Mucosa of rectum (tissue), 2 donors: ENCODE measurements at regions not wholly inside any gene's neighbourhood (a gene's known extent, or its start where the extent isn't known, plus 50 kb on each side); places are given as distances from the start of the nearest gene placed in this dataset.

Experiments used
- H3K27ac ChIP-seq, 2 donors: one replicate each; pipeline ENCODE4 v1.7.0; 2013; ENCODE audit warnings: inconsistent platforms in 2 of 2, low read depth in 2 of 2, low read length in 2 of 2
- H3K27me3 ChIP-seq, 2 donors: one replicate each; pipeline ENCODE4 v1.7.0; 2013; ENCODE audit warnings: low read length in 2 of 2; ENCODE audit not compliant: control insufficient read depth in 2 of 2, insufficient read depth in 2 of 2
- H3K36me3 ChIP-seq, 2 donors: one replicate each; pipeline ENCODE4 v1.7.0; 2013; ENCODE audit warnings: low read length in 2 of 2; ENCODE audit not compliant: control insufficient read depth in 2 of 2, insufficient read depth in 2 of 2
- H3K4me1 ChIP-seq, 2 donors: one replicate each; pipeline ENCODE4 v1.7.0; 2013; ENCODE audit warnings: low read length in 2 of 2, mild to moderate bottlenecking in 1 of 2; ENCODE audit not compliant: control insufficient read depth in 2 of 2, insufficient read depth in 2 of 2
- H3K4me3 ChIP-seq, 2 donors: one replicate each; pipeline ENCODE4 v1.7.0; 2013; ENCODE audit warnings: low read length in 2 of 2
- H3K9ac ChIP-seq, 2 donors: one replicate each; pipeline ENCODE4 v1.7.0; 2013; ENCODE audit warnings: low read length in 2 of 2, low read depth in 1 of 2, mild to moderate bottlenecking in 1 of 2
- H3K9me3 ChIP-seq, 2 donors: one replicate each; pipeline ENCODE4 v1.7.0; 2013; ENCODE audit warnings: low read length in 2 of 2; ENCODE audit not compliant: control insufficient read depth in 2 of 2
- donor health status: healthy.
- donor health status: Normal muscosa, but diverticular disease.

DNA sequence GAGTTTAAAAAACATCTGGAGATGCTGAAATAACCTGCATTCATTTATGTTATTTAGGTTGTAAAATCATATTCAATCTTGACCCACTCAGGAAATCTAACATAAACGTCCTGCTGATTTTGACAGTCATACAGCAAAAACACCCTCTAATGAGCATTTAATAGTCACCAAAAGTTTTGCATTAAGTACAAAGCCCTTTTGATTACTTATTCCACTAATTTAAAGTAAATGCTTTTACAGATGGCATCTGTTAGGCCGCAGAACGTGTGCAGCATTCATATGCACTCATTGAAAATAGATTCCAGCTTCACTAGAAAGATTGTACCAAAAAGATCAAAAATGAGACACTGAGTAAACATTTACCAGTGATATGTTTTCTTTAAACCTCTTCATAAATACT is 1295.1 kb downstream of the EFNB2 start:
- Histone ChIP-seq H3K9me3 (no peaks in the 10 kb centered on the region), H3K36me3 (no peaks in the 10 kb centered on the region), H3K4me1 (no peaks in the 10 kb centered on the region), H3K9ac (no peak overlapping the region), H3K27ac (no peak overlapping the region), H3K27me3 (no peaks in the 10 kb centered on the region), H3K4me3 (no peak overlapping the region)

DNA sequence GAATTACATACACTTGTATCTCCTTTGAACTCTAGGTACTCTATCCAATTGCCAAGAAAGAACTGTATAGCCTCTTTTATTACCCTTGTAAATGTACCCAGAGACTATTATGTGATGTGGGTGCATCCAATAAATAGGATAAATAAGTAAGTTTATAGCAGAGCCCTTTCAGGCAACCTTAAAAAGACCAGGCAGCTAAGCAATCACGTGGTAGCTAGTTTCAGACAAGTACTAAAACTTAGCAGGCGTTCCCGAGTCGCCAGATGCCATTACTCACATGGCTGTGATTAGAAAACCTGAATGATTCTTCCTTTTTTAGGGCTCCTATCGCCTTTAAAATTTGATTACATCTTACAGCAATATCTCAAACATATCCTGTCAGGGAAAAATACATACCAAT is 1303.0 kb downstream of the EFNB2 start:
- Histone ChIP-seq H3K36me3 (no peaks in the 10 kb centered on the region), H3K27ac (no peak overlapping the region), H3K27me3 (no peaks in the 10 kb centered on the region), H3K9ac (no peak overlapping the region), H3K4me1 (no peaks in the 10 kb centered on the region), H3K4me3 (no peak overlapping the region), H3K9me3 (no peaks in the 10 kb centered on the region)

DNA sequence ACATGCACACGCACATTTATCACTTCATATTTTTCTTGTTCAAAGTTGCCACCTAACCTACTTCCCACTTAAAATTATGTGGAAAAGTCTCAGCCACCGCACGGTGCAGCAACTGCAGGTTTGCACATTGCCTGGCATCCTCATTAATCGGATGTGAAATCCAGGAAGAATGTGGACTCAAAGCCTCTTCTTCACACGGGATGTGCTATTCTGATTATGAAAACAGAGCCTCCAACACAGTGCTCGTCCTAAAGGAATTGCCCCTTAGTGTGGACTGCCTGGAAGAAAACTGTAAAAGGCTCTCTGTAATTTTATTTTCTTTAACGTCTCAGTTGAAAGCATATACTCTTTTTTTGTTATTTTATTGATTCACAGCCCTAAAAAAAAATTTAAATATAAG is 1303.5 kb downstream of the EFNB2 start:
- Histone ChIP-seq H3K9me3 (no peaks in the 10 kb centered on the region), H3K36me3 (no peaks in the 10 kb centered on the region), H3K27ac (no peak overlapping the region), H3K4me1 (no peaks in the 10 kb centered on the region), H3K4me3 (no peak overlapping the region), H3K9ac (no peak overlapping the region), H3K27me3 (no peaks in the 10 kb centered on the region)

DNA sequence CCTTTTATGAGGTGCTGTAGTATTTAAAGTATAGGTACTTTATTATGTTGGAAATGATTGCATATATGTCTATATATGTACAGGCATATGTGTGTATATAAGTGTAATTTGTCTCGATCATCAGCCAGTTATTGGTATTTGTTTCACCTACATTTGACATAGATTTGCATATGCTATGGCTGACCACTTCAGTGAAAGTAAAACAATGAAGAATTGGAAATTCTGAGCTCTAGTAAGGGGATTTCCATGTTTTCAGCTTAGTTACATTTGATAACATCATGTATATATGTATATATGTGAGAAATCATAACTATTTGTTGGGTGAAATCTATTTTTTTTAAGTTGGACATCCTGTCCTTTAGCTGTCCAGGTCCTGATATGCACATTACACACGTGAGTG is 1303.9 kb downstream of the EFNB2 start:
- no peaks in the 10 kb centered on the region for H3K4me1 ChIP-seq

DNA sequence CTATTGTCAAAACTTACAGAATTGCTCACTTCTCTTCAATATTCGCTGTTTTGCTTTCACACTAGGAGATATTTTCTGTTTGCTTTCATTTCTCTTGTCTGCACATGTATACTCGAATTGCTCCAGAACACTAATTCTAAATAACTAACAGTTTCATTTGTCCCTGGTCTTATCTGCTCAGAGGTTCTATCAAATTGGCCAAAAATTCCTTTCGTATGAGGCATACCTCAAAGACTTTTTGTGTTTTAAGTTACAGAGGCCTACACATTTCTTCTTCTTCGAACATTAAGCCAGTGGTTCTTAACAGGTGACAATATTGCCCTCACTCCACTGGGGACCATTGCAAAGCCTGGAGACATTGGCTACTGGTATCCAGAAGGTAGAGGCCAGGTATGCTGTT is 1314.6 kb downstream of the EFNB2 start:
- H3K9ac ChIP-seq: no peak overlapping the region

More for the DNA sequence above, 1303.9 kb downstream of the EFNB2 start:
- no peaks in the 10 kb centered on the region for H3K9me3 ChIP-seq
- no peaks in the 10 kb centered on the region for H3K27me3 ChIP-seq
- H3K36me3 ChIP-seq: no peaks in the 10 kb centered on the region
- no peak overlapping the region for H3K4me3 ChIP-seq
- no peak overlapping the region for H3K27ac ChIP-seq
- H3K9ac ChIP-seq: no peak overlapping the region

DNA sequence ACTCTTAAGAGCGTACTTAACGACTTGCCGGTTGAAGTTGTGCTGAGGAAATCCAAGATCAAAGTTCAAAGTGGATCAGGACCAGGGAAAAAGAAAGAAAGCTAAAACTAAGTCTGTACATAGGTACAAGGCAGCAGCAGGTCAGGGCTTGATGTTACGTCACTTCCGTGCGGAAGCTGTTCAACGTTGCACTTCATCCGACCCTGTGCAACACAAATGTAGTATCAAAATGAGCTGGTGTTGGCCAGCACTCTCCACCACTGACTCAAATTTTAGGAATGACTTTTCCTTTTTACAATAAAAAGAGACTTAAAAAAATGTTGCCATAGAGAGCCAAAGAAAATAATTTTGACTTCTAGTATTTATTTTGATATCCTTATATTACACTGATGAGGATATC is 1315.4 kb downstream of the EFNB2 start:
- H3K4me3 ChIP-seq: no peak overlapping the region
- H3K9ac ChIP-seq: no peak overlapping the region
- H3K27me3 ChIP-seq: peaks cover 0 to 2% of the 10 kb centered on the region in 2 donors
- no peak overlapping the region for H3K27ac ChIP-seq
- no peaks in the 10 kb centered on the region for H3K9me3 ChIP-seq
- no peaks in the 10 kb centered on the region for H3K4me1 ChIP-seq
- H3K36me3 ChIP-seq: no peaks in the 10 kb centered on the region

More for the DNA sequence above, 1314.6 kb downstream of the EFNB2 start:
- H3K4me3 ChIP-seq: no peak overlapping the region
- no peak overlapping the region for H3K27ac ChIP-seq
- no peaks in the 10 kb centered on the region for H3K36me3 ChIP-seq
- H3K9me3 ChIP-seq: no peaks in the 10 kb centered on the region
- no peaks in the 10 kb centered on the region for H3K4me1 ChIP-seq
- H3K27me3 ChIP-seq: peaks cover 0 to 2% of the 10 kb centered on the region in 2 donors

DNA sequence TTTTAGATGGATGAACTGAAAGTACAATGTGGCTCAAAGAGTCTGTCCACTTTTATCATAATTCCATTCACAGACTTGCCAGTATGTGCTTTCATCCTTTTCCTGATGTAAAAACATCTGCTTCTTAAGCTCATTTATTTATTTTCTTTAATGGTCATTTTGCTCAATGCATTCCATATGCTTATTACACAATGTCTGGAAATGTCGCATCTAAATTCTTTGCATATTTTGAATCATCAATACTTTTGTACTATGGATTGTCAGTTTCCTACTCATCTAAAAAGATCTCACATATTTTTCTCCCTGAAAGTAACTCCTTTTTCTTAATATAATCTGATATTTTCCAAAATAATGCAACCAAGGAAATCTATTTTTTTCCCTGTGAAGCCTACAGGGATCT is 1315.8 kb downstream of the EFNB2 start:
- Histone ChIP-seq H3K27me3 (peaks cover 0 to 2% of the 10 kb centered on the region in 2 donors), H3K9me3 (no peaks in the 10 kb centered on the region), H3K9ac (no peak overlapping the region), H3K4me1 (no peaks in the 10 kb centered on the region), H3K36me3 (no peaks in the 10 kb centered on the region), H3K27ac (no peak overlapping the region), H3K4me3 (no peak overlapping the region)

DNA sequence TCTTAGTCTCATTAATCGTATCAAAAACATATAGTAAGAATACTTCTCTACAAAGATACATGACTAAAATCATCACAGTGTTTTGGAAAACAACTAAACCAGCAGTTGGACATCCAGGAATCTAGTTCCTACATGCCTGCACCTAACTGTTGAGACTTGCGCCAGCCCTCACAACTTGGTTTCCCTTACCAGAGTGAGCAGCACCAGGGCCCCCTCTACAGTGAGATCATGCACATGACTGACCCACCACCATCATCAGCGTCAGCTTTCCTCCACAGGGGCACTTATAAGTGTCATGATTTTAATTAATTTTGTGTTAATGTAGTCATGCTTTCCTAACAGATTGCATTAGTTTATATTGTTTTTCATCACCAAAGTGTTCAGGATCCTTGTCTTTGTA is 1322.0 kb downstream of the EFNB2 start:
- Histone ChIP-seq H3K4me3 (no peak overlapping the region), H3K27me3 (no peaks in the 10 kb centered on the region), H3K9ac (no peak overlapping the region), H3K36me3 (no peaks in the 10 kb centered on the region), H3K4me1 (no peaks in the 10 kb centered on the region), H3K27ac (no peak overlapping the region), H3K9me3 (no peaks in the 10 kb centered on the region)

DNA sequence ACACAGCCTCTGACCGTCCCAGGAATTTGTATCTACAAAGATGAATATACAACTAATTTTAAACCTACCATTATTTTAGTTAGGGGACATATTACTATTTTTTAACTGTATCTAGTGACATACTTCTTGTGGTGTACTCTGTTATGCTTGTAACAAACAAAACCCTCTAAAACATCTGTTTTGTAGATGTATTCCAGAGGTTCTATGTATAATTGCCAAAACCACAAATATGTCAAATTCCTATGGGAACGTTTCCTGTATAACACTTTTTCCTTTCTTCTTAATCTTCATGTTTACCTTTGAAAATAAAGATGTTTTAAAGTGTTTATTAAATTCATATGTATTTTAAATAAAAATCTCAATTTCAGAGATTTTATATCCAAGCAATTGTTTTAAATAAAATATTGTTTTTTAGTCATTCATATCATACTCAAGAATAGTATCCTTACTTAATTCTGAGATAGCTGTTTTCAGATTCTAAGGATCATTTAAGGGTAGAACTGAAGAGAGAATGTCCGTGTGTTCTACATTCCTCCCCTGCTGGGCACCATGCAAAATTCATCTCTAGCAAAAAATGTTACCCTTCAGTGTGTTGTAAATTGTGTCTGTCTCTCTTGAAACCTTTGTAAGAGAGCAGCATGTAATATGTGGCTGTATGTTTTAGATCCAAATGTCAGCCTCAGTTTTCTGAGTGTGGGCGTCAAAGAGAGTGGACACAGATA is 1327.7 kb downstream of the EFNB2 start:
- Histone ChIP-seq H3K4me3 (no peak overlapping the region), H3K27me3 (no peaks in the 10 kb centered on the region), H3K27ac (no peak overlapping the region), H3K36me3 (no peaks in the 10 kb centered on the region), H3K4me1 (no peaks in the 10 kb centered on the region), H3K9me3 (no peaks in the 10 kb centered on the region), H3K9ac (no peak overlapping the region)

DNA sequence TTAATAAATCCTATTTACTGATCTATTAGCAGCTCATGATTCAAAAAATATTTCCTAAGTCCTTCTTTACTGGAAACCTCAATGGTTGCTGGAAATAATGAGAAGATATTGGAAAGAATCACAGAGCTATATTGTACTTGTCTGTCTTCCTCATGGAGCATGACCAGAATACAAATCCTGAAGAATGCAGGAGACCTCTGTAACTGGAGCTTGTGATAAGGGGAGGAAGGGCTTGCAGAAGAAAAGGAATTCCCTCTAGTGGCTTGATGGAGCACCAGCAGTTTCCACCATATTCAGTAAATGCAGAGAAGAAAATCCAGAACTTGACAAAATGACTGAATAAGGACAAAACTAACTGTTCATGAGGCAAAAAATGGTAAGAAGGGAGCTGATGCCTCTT is 1333.1 kb downstream of the EFNB2 start:
- Histone ChIP-seq H3K4me3 (no peak overlapping the region), H3K27ac (no peak overlapping the region), H3K9ac (no peak overlapping the region), H3K27me3 (no peaks in the 10 kb centered on the region), H3K36me3 (no peaks in the 10 kb centered on the region), H3K9me3 (no peaks in the 10 kb centered on the region), H3K4me1 (no peaks in the 10 kb centered on the region)

DNA sequence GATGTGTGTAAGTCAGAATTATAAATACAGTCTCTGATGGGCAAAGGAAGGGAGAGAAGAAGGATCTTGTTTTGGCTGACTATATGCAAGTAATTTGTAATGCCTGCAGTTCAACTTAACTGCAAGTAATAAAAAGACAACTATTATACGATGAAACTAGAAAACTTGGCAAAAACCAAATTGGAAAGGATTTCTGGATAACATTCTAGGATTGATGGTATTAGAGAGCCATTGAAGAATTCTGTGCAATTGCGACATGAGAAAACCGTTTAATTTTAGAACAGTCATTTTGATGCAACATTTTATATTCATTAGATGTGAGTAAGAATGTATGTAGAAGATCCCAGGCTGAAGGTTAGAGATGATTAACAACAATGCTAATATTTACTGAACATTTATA is 1334.1 kb downstream of the EFNB2 start:
- H3K36me3 ChIP-seq: no peaks in the 10 kb centered on the region
- H3K9ac ChIP-seq: no peak overlapping the region
- no peak overlapping the region for H3K4me3 ChIP-seq
- no peaks in the 10 kb centered on the region for H3K9me3 ChIP-seq
- no peaks in the 10 kb centered on the region for H3K27me3 ChIP-seq
- H3K27ac ChIP-seq: no peak overlapping the region
- H3K4me1 ChIP-seq: no peaks in the 10 kb centered on the region
